ENCODE measurements at regions not wholly inside any gene's neighbourhood (a gene's known extent, or its start where the extent isn't known, plus 50 kb on each side); places are given as distances from the start of the nearest gene placed in this dataset.

GRCh38 chr16:48963306-48963705, 318.3 kb downstream of the CBLN1 start:
- POLR2A ChIA-PET, result no interaction called here
- Mint-ChIP-seq H3K27ac (no peak overlapping the region), H3K4me3 (no peak overlapping the region), H3K9me3 (ENCODE audit: insufficient read depth) (no peaks in the 10 kb centered on the region), H3K27me3 (no peaks in the 10 kb centered on the region), H3K4me1 (no peaks in the 10 kb centered on the region)
- intact Hi-C loops (cut with micrococcal nuclease), result no loop called here
- no peaks in the 10 kb centered on the region for H3K4me1 ChIP-seq (ENCODE audit: control insufficient read depth in 2 of 2, insufficient read depth in 2 of 2, low read length in 2 of 2)
- no peak for ATAC-seq (ENCODE audit: low read depth)
- H3K79me2 ChIP-seq (ENCODE audit: control insufficient read depth, insufficient read depth, low read length), result no peaks in the 10 kb centered on the region
- no peak overlapping the region for H3K9ac ChIP-seq (ENCODE audit: low read length)
- H4K20me1 ChIP-seq (ENCODE audit: control insufficient read depth, insufficient read depth, low read length, poor library complexity, severe bottlenecking), result no peaks in the 10 kb centered on the region
- no peak overlapping the region for H3K4me2 ChIP-seq (replicated peaks; ENCODE audit: low read depth, low read length, poor library complexity, severe bottlenecking)
- CTCF ChIA-PET, result no interaction called here
- no peak overlapping the region for H3K4me3 ChIP-seq (ENCODE audit: control extremely low read depth in 1 of 5, extremely low read depth in 1 of 5, insufficient read depth in 1 of 5, low read depth in 2 of 5, low read length in 4 of 5)
- H2AFZ ChIP-seq (ENCODE audit: insufficient read depth, low read depth, low read length, poor library complexity, severe bottlenecking), result no peak overlapping the region
- TF ChIP-seq CTCF (IDR thresholded peaks at IDR 0.05) (no peak), EZH2 (IDR thresholded peaks at IDR 0.05; ENCODE audit: borderline replicate concordance, insufficient read depth, low read depth, low read length, poor library complexity, severe bottlenecking) (no peak)
- H3K27ac ChIP-seq (ENCODE audit: low read length in 2 of 2), result no peak overlapping the region
- no peaks in the 10 kb centered on the region for H3K36me3 ChIP-seq (replicated peaks in 1 of 2; ENCODE audit: control extremely low read depth in 1 of 2, control insufficient read depth in 1 of 2, extremely low read depth in 1 of 2, insufficient read depth in 2 of 2, low read length in 1 of 2)
- 70% methylated on average over 3 of the region's 3 CpGs for WGBS (ENCODE audit: insufficient coverage)
- H3K9me3 ChIP-seq (ENCODE audit: control extremely low read depth in 1 of 3, control insufficient read depth in 2 of 3, insufficient read depth in 1 of 3, low read length in 2 of 3), result peaks cover 0 to 5% (median 0%) of the 10 kb centered on the region in 3 donors
- no peaks in the 10 kb centered on the region for H3K27me3 ChIP-seq (replicated peaks in 1 of 4; ENCODE audit: control extremely low read depth in 1 of 4, control insufficient read depth in 3 of 4, insufficient read depth in 4 of 4, low read length in 3 of 4)
- no peak for DNase-seq

GRCh38 chr16:48961546-48961945, 320.1 kb downstream of the CBLN1 start:
- Histone ChIP-seq H3K79me2 (ENCODE audit: control insufficient read depth, insufficient read depth, low read length) (no peaks in the 10 kb centered on the region), H2AFZ (ENCODE audit: insufficient read depth, low read depth, low read length, poor library complexity, severe bottlenecking) (no peak overlapping the region), H3K27me3 (replicated peaks in 1 of 4; ENCODE audit: control extremely low read depth in 1 of 4, control insufficient read depth in 3 of 4, insufficient read depth in 4 of 4, low read length in 3 of 4) (no peaks in the 10 kb centered on the region), H3K9me3 (ENCODE audit: control extremely low read depth in 1 of 3, control insufficient read depth in 2 of 3, insufficient read depth in 1 of 3, low read length in 2 of 3) (peaks cover 0 to 5% (median 0%) of the 10 kb centered on the region in 3 donors), H3K4me1 (ENCODE audit: control insufficient read depth in 2 of 2, insufficient read depth in 2 of 2, low read length in 2 of 2) (no peaks in the 10 kb centered on the region), H3K4me3 (ENCODE audit: control extremely low read depth in 1 of 5, extremely low read depth in 1 of 5, insufficient read depth in 1 of 5, low read depth in 2 of 5, low read length in 4 of 5) (no peak overlapping the region), H3K4me2 (replicated peaks; ENCODE audit: low read depth, low read length, poor library complexity, severe bottlenecking) (no peak overlapping the region), H3K36me3 (replicated peaks in 1 of 2; ENCODE audit: control extremely low read depth in 1 of 2, control insufficient read depth in 1 of 2, extremely low read depth in 1 of 2, insufficient read depth in 2 of 2, low read length in 1 of 2) (no peaks in the 10 kb centered on the region), H4K20me1 (ENCODE audit: control insufficient read depth, insufficient read depth, low read length, poor library complexity, severe bottlenecking) (no peaks in the 10 kb centered on the region), H3K9ac (ENCODE audit: low read length) (no peak overlapping the region), H3K27ac (ENCODE audit: low read length in 2 of 2) (no peak overlapping the region)
- no peak overlapping the region for H3K4me3 Mint-ChIP-seq
- no peaks in the 10 kb centered on the region for H3K27me3 Mint-ChIP-seq
- ChIA-PET CTCF (no interaction called here), POLR2A (no interaction called here)
- intact Hi-C loops (cut with micrococcal nuclease), result no loop called here
- 97% methylated on average over 2 of the region's 4 CpGs for WGBS (ENCODE audit: insufficient coverage)
- ATAC-seq (ENCODE audit: low read depth) (no peak), DNase-seq (no peak)
- no peaks in the 10 kb centered on the region for H3K9me3 Mint-ChIP-seq (ENCODE audit: insufficient read depth)
- TF ChIP-seq CTCF (IDR thresholded peaks at IDR 0.05) (no peak), EZH2 (IDR thresholded peaks at IDR 0.05; ENCODE audit: borderline replicate concordance, insufficient read depth, low read depth, low read length, poor library complexity, severe bottlenecking) (no peak)
- no peak overlapping the region for H3K27ac Mint-ChIP-seq
- no peaks in the 10 kb centered on the region for H3K4me1 Mint-ChIP-seq

Data from B cell (primary cell).